ENCODE measurements at regions not wholly inside any gene's neighbourhood (a gene's known extent, or its start where the extent isn't known, plus 50 kb on each side); places are given as distances from the start of the nearest gene placed in this dataset.
A peak's percentile ranks its signal among the peaks of the same experiment; 100 is the strongest.

DNA sequence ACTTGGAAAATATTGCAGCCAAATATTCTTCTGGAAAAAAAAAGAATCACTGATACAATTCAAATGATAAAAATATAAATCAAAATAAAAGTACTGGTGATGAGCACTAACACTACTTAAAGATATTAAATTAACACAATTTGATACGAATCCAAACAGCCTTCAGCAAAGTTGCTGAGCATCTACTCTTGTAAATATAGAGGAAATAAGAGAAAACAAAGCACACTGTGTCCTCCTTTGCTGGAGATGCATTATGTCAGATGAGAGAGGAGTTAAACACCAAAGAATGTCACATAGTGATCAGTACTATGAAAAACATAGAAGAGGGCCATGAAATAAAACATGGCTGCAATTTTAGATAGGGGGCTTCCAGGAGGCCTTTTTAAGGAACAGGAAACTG is 177.4 kb upstream of the RNPC3 start:
- no peak for DNase-seq (ENCODE audit: low read depth)

- DNase-seq (ENCODE audit: low read depth): no peak
These were observed 180.6 kb upstream of the RNPC3 start for GRCh38 chr1:103344930-103345329.

DNA sequence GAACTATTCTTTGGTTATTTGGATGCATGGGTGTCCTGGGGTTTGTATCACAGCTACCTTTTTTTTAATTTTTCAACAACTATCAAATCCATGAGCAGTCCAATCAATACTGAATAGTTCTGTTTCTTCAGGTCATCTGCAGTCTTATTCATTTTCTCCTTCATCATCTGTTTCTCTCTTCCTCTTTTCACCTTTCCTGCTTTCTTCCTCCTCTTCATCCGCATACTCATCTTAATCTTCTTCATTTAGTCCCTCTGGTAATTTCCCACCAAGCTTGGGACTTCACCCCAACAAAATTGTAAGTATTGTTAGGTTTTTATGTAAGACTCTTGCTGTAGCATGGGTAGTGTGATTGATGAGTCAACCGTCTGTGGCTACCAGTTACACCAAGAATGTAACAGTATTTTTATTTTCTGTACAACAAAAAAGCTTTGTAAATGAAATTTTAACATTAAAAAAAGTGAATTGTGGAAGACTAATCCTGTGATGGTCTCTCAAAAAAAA is 184.1 kb upstream of the RNPC3 start:
- DNase-seq (ENCODE audit: low read depth): no peak

- no peak for DNase-seq (ENCODE audit: low read depth)
These were observed 187.7 kb upstream of the RNPC3 start for GRCh38 chr1:103337779-103338178.

DNA sequence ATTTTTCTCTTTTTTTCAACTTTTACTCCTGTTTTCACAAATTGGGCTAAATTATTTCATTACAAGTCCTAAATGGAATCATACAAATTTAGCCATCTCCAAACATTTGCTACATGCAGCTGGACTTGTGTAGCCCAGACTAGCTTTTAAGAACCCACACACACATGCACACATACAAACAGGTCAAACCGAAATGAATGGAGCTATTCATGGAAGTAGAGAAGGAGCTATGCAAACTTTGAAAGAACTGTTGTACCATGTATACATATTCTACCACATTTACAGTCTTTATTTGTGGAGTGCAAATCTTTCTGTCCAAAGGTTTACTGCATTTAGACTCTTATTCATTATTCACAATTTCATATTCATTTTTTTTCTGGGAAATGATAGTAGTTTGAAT is 189.1 kb upstream of the RNPC3 start:
- DNase-seq (ENCODE audit: low read depth): no peak

GRCh38 chr1:103333141-103333540 is 192.4 kb upstream of the RNPC3 start:
- no peak for DNase-seq (ENCODE audit: low read depth)

GRCh38 chr1:103327054-103327719 is 198.3 kb upstream of the RNPC3 start:
- no peak for DNase-seq (ENCODE audit: low read depth)

- no peak for DNase-seq (ENCODE audit: low read depth)
These were observed 198.9 kb upstream of the RNPC3 start for GRCh38 chr1:103326595-103326994.

DNA sequence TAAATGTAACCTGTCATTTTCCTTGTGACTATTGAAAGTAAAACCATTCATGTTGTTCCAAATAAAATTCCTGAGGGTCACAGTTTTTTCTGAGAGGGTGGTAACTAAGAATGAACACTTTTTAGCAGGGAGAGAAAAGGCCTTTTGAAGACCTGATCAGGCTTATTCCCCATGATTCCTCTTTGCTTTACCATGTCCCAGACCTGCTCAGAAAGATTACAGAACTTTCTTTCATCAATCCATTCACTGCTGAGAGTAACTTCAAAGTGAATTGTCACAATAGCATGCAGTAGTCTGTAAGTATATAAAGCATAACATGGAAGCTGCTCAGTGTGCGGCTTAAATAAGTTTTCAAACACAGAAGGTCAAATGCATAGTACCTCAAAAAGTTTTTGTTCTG is 201.5 kb upstream of the COL11A1 start:
- no peak for DNase-seq (ENCODE audit: low read depth)

- no peak for DNase-seq (ENCODE audit: low read depth)
These were observed 199.4 kb upstream of the COL11A1 start for GRCh38 chr1:103307751-103308150.

GRCh38 chr1:103283841-103284669 is 175.7 kb upstream of the COL11A1 start:
- no peak for DNase-seq (ENCODE audit: low read depth)

- DNase-seq (ENCODE audit: low read depth): no peak
These were observed 175.0 kb upstream of the COL11A1 start for GRCh38 chr1:103283371-103283770.

DNA sequence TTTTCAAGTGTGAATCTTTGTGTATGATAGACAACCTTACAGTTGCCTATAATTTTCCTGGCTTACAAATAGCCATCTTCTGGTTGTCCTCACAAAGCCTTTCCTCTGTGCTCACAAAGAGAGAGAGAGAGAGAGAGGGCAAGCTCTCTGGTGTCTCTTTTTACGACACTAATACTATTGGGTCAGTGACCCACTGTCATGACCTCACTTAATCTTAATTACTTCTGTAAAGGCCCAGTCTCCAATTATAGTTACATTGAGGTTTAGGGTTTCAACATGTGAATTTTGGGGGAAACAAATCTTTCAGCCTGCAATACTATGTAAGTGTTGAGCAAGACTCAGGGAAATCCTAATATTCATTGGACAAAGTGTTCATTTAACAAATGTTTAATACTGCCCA is 167.4 kb upstream of the COL11A1 start:
- DNase-seq (ENCODE audit: low read depth): no peak

GRCh38 chr1:103274886-103275285 is 166.6 kb upstream of the COL11A1 start:
- DNase-seq (ENCODE audit: low read depth): no peak

GRCh38 chr1:103273106-103273505 is 164.8 kb upstream of the COL11A1 start:
- no peak for DNase-seq (ENCODE audit: low read depth)

- DNase-seq (ENCODE audit: low read depth): peak; percentile 94
These were observed 163.1 kb upstream of the COL11A1 start for GRCh38 chr1:103271471-103271870.

DNA sequence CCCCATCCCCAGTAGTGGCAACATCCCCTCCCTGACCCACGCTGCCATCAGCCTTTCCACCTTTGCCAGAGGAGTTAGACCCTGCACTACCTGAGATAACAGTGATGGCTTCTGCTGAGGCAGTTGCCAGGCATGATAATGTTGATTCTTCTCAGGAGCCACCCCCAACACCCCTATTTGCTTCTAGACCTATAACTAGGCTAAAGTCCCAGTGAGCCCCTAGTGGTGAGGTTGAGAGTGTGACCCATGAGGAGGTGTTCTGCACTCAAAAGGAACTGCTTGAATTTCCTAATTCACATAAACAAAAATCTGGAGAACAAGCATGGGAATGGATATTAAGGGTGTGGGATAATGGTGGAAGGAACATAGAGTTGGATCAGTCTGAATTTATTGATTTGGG is 159.6 kb upstream of the COL11A1 start:
- DNase-seq (ENCODE audit: low read depth): no peak

DNA sequence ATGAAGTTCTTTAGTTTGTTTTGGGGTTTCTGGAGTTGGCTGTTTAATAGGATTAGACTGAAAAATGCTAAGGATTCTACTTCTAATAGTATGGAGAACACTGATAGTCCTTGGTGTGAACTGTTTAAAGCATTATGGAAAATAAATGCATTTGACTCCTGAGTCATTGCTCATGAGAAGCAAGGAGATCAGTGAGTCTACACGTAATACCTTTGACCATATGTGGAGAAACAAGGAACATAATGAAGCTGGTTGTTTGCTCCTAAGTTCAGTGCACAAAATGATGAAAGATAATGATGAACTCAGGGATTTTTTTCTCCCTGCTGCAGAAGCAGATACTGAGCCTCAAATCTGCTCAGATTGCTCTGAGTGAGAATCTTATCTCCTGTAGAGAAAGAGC is 158.9 kb upstream of the COL11A1 start:
- no peak for DNase-seq (ENCODE audit: low read depth)

DNA sequence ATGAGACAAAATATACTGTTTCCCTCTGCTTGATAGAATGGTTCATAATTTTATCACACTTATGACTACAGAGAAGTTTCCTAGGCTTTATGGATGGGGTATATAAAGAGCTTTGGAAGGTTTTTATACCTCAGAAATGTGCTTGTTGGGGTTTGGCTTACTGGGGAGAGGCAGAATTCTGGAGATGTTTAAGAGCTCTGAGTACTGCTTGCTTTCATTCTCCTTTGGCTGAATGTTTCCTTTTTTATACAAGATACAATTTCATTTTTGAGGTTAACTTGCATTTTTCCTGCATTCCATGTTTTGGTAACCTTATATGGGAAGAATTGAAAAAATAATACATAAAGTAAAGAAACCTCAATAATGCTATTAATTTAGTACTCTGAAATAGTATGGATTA is 157.7 kb upstream of the COL11A1 start:
- DNase-seq (ENCODE audit: low read depth): peak; percentile 74

DNA sequence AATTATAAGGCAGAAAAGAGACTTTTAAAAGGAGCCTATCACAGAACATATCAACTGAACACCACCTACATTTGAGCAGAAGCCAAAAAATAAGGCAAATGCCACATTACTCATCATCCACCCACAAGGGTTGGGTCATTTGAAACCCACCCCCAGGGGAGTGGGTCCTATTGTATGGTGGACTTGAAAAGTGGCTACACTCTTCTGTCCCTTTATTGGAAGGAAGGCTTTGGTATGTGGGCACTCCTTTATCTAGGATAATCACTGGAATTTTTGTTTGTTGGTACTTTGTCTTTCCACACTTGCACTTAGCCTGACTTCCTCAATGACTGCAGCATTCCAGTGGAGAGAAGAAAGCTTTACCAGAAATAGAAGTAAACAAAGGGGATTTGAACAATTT is 157.2 kb upstream of the COL11A1 start:
- peak; percentile 91 for DNase-seq (ENCODE audit: low read depth)

DNA sequence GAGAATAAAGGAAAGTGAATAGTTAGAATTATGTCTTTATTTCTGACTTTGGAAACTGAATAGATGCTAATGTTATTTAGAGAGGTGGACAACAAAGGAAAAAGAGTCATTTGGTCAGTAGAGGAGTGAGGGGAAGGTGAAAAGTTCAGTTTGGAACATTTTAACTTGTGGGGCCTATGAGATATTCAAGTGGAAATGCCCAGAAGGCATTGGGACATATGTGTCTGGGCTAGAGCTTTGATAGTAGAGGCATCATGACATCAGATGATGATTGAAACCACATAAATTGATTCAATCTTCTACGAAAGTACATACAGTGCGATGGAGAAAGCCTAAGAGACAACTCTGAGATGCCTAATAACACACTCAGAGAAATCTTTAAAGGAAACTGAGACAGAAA is 151.7 kb upstream of the COL11A1 start:
- no peak for DNase-seq (ENCODE audit: low read depth)

DNA sequence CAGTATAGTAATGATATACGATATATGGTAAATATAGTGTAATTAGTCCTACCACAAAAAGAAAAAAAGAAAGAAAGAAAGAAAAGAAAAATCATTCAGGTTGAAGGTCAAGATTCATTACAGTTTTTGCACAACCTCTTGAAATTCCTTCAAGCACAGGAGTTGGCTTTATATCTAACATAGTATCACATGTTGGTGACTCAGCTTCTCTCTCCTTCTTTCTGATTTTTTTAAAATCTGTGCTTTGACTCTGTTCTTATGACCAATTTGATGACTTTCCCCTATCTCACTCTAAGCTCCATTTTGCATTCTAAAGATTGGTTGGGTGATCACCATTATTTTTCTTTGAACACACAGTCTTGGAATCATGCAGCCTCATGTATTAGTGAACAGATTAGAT is 148.2 kb upstream of the COL11A1 start:
- peak; percentile 35 for DNase-seq (ENCODE audit: low read depth)

DNA sequence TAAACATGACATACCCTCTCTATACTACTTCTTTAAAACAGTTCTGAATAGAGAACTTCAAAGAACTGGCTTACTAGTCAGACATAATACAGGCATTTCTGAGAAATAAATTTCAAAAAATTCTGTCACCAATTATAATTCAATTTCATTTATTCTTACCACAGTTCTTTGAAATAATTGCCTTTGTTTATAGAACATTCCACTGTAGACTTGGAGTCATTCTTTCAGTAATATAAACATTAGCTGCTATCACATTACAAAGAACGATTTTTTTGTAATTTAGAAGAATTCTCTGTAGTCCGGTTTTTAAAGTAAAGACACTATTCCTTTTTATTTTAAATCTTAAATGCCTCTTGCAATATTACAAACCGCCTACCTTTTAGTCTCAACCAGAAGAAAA is 146.4 kb upstream of the COL11A1 start:
- DNase-seq (ENCODE audit: low read depth): no peak

All from HS-27A (cell line).